ENCODE measurements at regions not wholly inside any gene's neighbourhood (a gene's known extent, or its start where the extent isn't known, plus 50 kb on each side); places are given as distances from the start of the nearest gene placed in this dataset.
"Not testable (repeated sequence)": the region's sequence is repeated elsewhere in the genome, so short reads cannot be mapped to it uniquely, and the experiment has no call there.

- DNase-seq (ENCODE audit: low read depth): not testable (repeated sequence)
Observed at GRCh38 chr7:35853194-35853593, 52.3 kb downstream of the SEPTIN7 start.

GRCh38 chr7:35854311-35854710 lies 53.5 kb downstream of the SEPTIN7 start:
- DNase-seq (ENCODE audit: low read depth): no peak

- no peak for DNase-seq (ENCODE audit: low read depth)
Observed at GRCh38 chr7:35856175-35856574, 55.3 kb downstream of the SEPTIN7 start.

GRCh38 chr7:35860664-35861063 lies 59.8 kb downstream of the SEPTIN7 start:
- no peak for DNase-seq (ENCODE audit: low read depth)

- DNase-seq (ENCODE audit: low read depth): no peak
Observed at GRCh38 chr7:35865287-35865686, 64.4 kb downstream of the SEPTIN7 start.

GRCh38 chr7:35866186-35866585 lies 65.3 kb downstream of the SEPTIN7 start:
- DNase-seq (ENCODE audit: low read depth): no peak

- DNase-seq (ENCODE audit: low read depth): not testable (repeated sequence)
Observed at GRCh38 chr7:35869117-35869516, 68.3 kb downstream of the SEPTIN7 start.

GRCh38 chr7:35869810-35870209 lies 69.0 kb downstream of the SEPTIN7 start:
- DNase-seq (ENCODE audit: low read depth): peak; percentile 66

- no peak for DNase-seq (ENCODE audit: low read depth)
Observed at GRCh38 chr7:35871856-35872255, 71.0 kb downstream of the SEPTIN7 start.

GRCh38 chr7:35874886-35875285 lies 74.0 kb downstream of the SEPTIN7 start:
- peak; percentile 9 for DNase-seq (ENCODE audit: low read depth)

GRCh38 chr7:35875292-35875691 lies 74.4 kb downstream of the SEPTIN7 start:
- DNase-seq (ENCODE audit: low read depth): no peak

GRCh38 chr7:35878351-35878750 lies 77.5 kb downstream of the SEPTIN7 start:
- no peak for DNase-seq (ENCODE audit: low read depth)

GRCh38 chr7:35887430-35887829 lies 86.6 kb downstream of the SEPTIN7 start:
- not testable (repeated sequence) for DNase-seq (ENCODE audit: low read depth)

GRCh38 chr7:35889001-35889400 lies 88.1 kb downstream of the SEPTIN7 start:
- no peak for DNase-seq (ENCODE audit: low read depth)

GRCh38 chr7:35889870-35890269 lies 89.0 kb downstream of the SEPTIN7 start:
- DNase-seq (ENCODE audit: low read depth): no peak

GRCh38 chr7:35891004-35891830 lies 90.4 kb downstream of the SEPTIN7 start:
- no peak for DNase-seq (ENCODE audit: low read depth)

GRCh38 chr7:35893649-35894048 lies 92.8 kb downstream of the SEPTIN7 start:
- DNase-seq (ENCODE audit: low read depth): no peak

- DNase-seq (ENCODE audit: low read depth): no peak
Observed at GRCh38 chr7:35894721-35895120, 93.9 kb downstream of the SEPTIN7 start.

- DNase-seq (ENCODE audit: low read depth): no peak
Observed at GRCh38 chr7:35900651-35901050, 99.8 kb downstream of the SEPTIN7 start.

GRCh38 chr7:35905555-35905954 lies 104.7 kb downstream of the SEPTIN7 start:
- DNase-seq (ENCODE audit: low read depth): no peak

GRCh38 chr7:35906191-35906908 lies 105.5 kb downstream of the SEPTIN7 start:
- DNase-seq (ENCODE audit: low read depth): no peak

- no peak for DNase-seq (ENCODE audit: low read depth)
Observed at GRCh38 chr7:35908331-35909216, 107.7 kb downstream of the SEPTIN7 start.

Measured in GM04503 (cell line).